GM23338 (cell line): ENCODE measurements at regions not wholly inside any gene's neighbourhood (a gene's known extent, or its start where the extent isn't known, plus 50 kb on each side); places are given as distances from the start of the nearest gene placed in this dataset.

Experiments used
- CREB1 ChIP-seq: fragments of 250-450 bp; sonication (Bioruptor Pico); IDR thresholded peaks from 2 replicates; pipeline ENCODE4 v1.5.0; 2020; ENCODE audit warnings: low read depth, mild to moderate bottlenecking, moderate library complexity
- CTCF ChIP-seq, 2 experiments: fragments of 200-600 bp in 1 of 2; sonication (generic) in 1 of 2; conservative IDR thresholded peaks; 2 replicates each; pipeline versions ENCODE4 v1.5.1 to v1.6.1; 2016 to 2017; ENCODE audit warnings: antibody characterized with exemption in 2 of 2, low read depth in 2 of 2, mild to moderate bottlenecking in 2 of 2, moderate library complexity in 1 of 2
- EZH2 ChIP-seq: fragments of 200-600 bp; sonication (generic); IDR thresholded peaks from one replicate; pipeline ENCODE4 v1.8.0; 2017; ENCODE audit warnings: antibody characterized with exemption, mild to moderate bottlenecking, low read depth; ENCODE audit not compliant: unreplicated experiment
- EZH2phosphoT487 ChIP-seq: fragments of 200-600 bp; sonication (generic); IDR thresholded peaks from one replicate; pipeline ENCODE4 v1.8.1; 2018; ENCODE audit warnings: antibody characterized with exemption; ENCODE audit not compliant: unreplicated experiment
- JUNB ChIP-seq: IDR thresholded peaks from one replicate; pipeline ENCODE4 v1.6.1; 2016; ENCODE audit warnings: antibody characterized with exemption; ENCODE audit not compliant: unreplicated experiment
- NANOG ChIP-seq: IDR thresholded peaks from 2 replicates; pipeline ENCODE4 v1.6.1; 2016; ENCODE audit warnings: antibody characterized with exemption, borderline replicate concordance
- POLR2AphosphoS5 ChIP-seq: IDR thresholded peaks from 2 replicates; pipeline ENCODE4 v1.6.1; 2016; ENCODE audit warnings: antibody characterized with exemption, low read depth
- STAT1 ChIP-seq: IDR thresholded peaks from one replicate; pipeline ENCODE4 v1.6.1; 2016; ENCODE audit warnings: antibody characterized with exemption; ENCODE audit not compliant: unreplicated experiment
- ZNF114 ChIP-seq: fragments of 250-450 bp; sonication (Bioruptor Pico); IDR thresholded peaks from 2 replicates; pipeline ENCODE4 v1.5.0; 2020; ENCODE audit warnings: mild to moderate bottlenecking, moderate library complexity
- ZNF331 ChIP-seq: fragments of 250-450 bp; sonication (Bioruptor Pico); IDR thresholded peaks from 2 replicates; pipeline ENCODE4 v1.5.0; 2020; ENCODE audit warnings: low read depth, mild to moderate bottlenecking, moderate library complexity
- TF ChIP-seq, protein P1 (sequence below): IDR thresholded peaks from one replicate; pipeline ENCODE4 v1.6.1; 2018; ENCODE audit warnings: antibody characterized with exemption; ENCODE audit not compliant: unreplicated experiment
- TF ChIP-seq, protein P2 (sequence below): IDR thresholded peaks from 2 replicates; pipeline ENCODE4 v1.6.1; 2016; ENCODE audit warnings: antibody characterized with exemption

- TF ChIP-seq CTCF (conservative IDR thresholded peaks at IDR 0.05; ENCODE audit: low read depth in 2 of 2) (no peak), CREB1 (CRISPR knock-in tag) (no peak), EZH2phosphoT487 (no peak), POLR2AphosphoS5 (no peak), EZH2 (no peak), JUNB (no peak), ZNF331 (no peak), STAT1 (no peak), NANOG (no peak), ZNF114 (CRISPR knock-in tag) (no peak)
- TF ChIP-seq, protein P1, sequence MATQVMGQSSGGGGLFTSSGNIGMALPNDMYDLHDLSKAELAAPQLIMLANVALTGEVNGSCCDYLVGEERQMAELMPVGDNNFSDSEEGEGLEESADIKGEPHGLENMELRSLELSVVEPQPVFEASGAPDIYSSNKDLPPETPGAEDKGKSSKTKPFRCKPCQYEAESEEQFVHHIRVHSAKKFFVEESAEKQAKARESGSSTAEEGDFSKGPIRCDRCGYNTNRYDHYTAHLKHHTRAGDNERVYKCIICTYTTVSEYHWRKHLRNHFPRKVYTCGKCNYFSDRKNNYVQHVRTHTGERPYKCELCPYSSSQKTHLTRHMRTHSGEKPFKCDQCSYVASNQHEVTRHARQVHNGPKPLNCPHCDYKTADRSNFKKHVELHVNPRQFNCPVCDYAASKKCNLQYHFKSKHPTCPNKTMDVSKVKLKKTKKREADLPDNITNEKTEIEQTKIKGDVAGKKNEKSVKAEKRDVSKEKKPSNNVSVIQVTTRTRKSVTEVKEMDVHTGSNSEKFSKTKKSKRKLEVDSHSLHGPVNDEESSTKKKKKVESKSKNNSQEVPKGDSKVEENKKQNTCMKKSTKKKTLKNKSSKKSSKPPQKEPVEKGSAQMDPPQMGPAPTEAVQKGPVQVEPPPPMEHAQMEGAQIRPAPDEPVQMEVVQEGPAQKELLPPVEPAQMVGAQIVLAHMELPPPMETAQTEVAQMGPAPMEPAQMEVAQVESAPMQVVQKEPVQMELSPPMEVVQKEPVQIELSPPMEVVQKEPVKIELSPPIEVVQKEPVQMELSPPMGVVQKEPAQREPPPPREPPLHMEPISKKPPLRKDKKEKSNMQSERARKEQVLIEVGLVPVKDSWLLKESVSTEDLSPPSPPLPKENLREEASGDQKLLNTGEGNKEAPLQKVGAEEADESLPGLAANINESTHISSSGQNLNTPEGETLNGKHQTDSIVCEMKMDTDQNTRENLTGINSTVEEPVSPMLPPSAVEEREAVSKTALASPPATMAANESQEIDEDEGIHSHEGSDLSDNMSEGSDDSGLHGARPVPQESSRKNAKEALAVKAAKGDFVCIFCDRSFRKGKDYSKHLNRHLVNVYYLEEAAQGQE = no peak
- TF ChIP-seq, protein P2, sequence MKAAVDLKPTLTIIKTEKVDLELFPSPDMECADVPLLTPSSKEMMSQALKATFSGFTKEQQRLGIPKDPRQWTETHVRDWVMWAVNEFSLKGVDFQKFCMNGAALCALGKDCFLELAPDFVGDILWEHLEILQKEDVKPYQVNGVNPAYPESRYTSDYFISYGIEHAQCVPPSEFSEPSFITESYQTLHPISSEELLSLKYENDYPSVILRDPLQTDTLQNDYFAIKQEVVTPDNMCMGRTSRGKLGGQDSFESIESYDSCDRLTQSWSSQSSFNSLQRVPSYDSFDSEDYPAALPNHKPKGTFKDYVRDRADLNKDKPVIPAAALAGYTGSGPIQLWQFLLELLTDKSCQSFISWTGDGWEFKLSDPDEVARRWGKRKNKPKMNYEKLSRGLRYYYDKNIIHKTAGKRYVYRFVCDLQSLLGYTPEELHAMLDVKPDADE = no peak
Observed at GRCh38 chr1:222161676-222162075, 386.2 kb downstream of the HHIPL2 start.
